Putamen (tissue), 1 donor: ENCODE measurements at regions not wholly inside any gene's neighbourhood (a gene's known extent, or its start where the extent isn't known, plus 50 kb on each side); places are given as distances from the start of the nearest gene placed in this dataset.

Experiments
- DNase-seq: peaks from one replicate; pipeline ENCODE4 v3.0.0-alpha.2; 2016; ENCODE audit warnings: low spot score

GRCh38 chr6:8276148-8276547 is 159.2 kb downstream of the SLC35B3 start:
- no peak for DNase-seq

GRCh38 chr6:8275667-8276066 is 159.7 kb downstream of the SLC35B3 start:
- no peak for DNase-seq

- no peak for DNase-seq
Measured at GRCh38 chr6:8274226-8274625, 161.1 kb downstream of the SLC35B3 start.

- DNase-seq: no peak
Measured at GRCh38 chr6:8269872-8270454, 165.4 kb downstream of the SLC35B3 start.

- DNase-seq: no peak
Measured at GRCh38 chr6:8269094-8269493, 166.3 kb downstream of the SLC35B3 start.

- no peak for DNase-seq
Measured at GRCh38 chr6:8268606-8269005, 166.3 kb upstream of the EEF1E1 start.

DNA sequence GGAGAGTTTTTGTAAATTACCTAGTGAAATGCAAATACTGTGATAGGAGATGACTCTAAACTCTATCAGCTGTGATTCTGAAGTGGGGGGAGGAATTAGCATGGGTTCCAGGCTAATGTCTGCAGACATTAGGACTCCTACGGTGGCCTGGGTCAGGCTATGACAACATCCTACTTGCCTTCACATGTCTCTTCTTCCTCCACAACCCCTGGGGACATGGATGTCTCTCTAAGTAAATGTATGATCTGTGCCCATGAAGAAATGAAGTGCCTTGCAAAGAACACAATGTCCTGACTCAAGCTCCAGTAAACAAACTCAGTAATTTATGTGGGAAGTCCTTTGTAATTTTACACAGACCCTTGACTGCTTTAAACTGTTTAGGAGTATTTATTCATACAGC is 165.8 kb upstream of the EEF1E1 start:
- DNase-seq: no peak

DNA sequence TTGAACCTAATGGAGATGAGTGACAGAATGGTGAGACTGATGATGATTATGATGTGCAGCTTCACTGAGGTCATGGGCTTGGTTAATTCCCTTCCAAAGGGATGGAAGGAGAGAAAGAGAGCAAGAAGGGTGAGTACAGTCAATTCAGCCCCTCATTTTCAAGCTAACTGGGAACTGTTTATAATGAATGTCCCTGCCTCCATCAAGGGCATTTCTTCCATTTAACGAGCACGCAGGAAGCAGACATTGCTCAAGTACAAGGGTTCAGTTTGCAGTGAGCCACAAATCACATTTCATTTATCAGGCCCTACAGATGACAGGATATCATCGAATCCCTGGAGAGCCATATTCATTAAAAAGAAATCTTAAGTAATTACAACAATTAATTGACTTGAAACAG is 158.3 kb upstream of the EEF1E1 start:
- no peak for DNase-seq

DNA sequence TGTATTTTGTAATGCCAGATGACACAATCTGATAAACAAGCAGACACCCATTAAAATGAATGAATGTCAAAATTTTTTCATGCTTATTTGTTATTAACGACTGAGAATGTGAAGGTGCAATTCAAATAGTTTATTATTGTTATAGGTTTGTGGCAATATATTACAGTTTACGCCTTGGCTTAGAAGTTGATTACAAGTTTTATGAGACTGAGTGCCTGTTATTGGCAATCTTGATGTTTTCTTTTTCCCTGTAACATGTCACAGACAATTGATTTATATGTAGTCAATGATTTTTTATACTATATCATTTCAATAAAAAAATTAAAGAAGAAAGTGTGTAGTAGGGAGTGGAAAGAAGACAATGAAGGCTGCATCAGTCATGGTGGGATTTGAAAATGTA is 144.1 kb upstream of the EEF1E1 start:
- no peak for DNase-seq

GRCh38 chr6:8245726-8246125 is 143.4 kb upstream of the EEF1E1 start:
- no peak for DNase-seq

GRCh38 chr6:8243475-8243874 is 141.1 kb upstream of the EEF1E1 start:
- DNase-seq: no peak

- no peak for DNase-seq
Measured at GRCh38 chr6:8242885-8243284, 140.5 kb upstream of the EEF1E1 start.

DNA sequence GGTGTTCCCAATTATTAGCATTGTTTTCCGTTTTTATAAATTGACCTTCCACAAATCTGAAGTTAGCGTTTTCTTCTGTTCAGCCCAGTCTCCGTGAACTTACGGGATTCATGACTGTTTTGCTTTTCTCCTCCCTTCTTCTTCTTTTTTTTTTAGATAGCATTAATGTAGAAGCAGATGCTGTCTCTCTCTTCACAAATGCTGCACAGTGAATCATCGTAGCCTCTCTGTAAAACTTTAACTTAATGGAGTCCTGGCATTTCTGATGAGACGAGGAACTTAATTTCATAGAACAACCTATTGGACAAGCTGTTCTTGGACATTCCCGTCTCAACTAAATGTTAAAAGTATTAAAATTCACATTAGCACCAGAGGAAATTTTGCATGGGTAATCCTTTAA is 138.0 kb upstream of the EEF1E1 start:
- DNase-seq: no peak

DNA sequence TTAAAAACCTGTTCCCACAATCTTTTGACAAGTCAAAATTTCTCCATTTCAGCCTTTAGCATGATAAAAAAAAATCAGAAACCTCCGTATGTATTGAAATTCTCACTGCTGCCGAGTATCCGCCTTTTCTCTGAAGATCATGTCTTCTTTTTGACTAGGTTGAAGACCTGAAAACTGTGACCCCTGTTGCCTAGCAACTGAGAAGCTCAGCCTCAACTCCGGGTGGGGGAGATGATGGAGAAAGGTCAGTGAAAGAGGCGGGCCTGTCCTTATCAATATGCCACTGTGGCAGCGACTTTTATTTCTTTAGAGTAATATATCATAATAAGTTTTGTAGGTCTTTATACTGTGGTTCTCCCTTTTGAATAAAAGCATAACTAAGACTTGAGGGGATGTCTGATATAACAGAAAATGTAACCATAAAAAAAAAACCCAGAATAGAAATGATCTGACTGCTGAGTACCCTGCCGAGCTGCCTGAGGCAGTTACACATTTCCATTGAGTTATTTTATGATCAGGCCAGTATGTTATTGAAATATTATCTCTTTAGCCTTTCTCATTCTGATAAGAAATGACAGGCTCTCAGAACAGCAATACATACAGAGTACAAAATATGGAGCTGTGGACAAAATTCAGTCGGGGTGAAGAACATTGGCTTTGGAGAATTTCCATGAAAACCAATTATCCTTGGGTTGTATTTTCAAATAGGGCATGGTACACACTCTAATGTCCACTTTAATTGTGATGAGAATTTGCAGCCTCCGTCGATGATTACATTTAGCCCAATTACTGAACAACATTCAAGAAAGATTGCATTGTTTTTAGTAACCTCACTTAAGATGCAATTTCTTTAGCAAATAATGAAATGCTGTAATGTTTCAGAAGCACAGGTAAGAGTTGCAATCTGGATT is 136.7 kb upstream of the EEF1E1 start:
- DNase-seq: no peak

DNA sequence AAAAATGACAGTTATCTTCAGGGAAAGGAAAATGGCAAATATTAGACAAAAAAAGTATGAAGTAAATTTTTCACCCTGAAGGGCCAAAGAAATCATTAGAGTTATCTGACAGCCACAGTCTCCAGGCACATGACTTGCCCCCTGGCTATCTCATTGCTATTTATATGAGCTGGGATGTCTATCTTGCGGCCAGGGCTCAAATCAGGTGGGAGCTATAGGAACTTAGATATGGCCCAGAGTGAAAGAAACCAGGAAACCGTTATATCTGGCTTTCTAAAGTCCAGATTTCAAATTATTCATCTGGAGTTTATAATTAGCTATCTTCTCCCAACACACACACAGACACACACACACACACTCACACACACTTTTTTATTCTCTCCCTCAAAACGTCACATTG is 135.3 kb upstream of the EEF1E1 start:
- DNase-seq: no peak

DNA sequence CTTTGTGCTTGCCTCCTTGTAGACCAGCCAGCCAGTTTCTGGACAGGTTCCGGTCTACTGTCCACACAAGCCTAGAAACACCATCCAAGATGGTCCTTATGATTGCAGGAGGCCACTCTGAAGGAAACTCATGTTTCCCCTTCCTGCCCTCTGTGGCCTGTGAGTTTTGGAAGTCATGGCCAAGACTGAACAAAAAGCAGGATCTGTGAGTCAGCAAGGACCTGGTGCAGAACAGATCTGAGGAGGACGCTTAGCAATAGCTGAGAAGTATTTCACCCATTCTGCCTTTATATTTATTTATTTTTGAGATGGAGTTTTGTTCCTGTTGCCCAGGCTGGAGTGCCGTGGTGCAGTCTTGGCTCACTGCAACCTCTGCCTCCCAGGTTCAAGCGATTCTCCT is 134.6 kb upstream of the EEF1E1 start:
- DNase-seq: no peak

- DNase-seq: no peak
Measured at GRCh38 chr6:8234321-8234720, 132.0 kb upstream of the EEF1E1 start.

DNA sequence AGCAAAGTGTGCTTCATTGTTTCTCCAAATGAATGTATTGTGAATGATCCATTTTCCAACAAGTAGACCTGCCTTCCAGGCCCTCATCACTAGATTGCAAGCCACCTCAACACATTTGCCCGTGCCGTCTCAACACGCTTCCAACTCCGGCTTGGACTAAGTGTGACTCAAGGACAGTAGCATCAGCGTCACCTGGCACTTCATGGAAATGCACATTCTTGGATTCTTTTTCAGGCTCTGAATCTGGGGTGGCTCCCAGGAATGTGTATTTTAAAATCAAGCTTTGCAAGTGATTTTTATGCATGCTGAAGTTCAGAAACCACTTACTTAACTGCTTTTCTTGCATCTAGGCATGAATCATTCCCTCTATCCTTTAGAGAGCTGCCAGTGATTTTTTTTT is 129.6 kb upstream of the EEF1E1 start:
- DNase-seq: no peak

DNA sequence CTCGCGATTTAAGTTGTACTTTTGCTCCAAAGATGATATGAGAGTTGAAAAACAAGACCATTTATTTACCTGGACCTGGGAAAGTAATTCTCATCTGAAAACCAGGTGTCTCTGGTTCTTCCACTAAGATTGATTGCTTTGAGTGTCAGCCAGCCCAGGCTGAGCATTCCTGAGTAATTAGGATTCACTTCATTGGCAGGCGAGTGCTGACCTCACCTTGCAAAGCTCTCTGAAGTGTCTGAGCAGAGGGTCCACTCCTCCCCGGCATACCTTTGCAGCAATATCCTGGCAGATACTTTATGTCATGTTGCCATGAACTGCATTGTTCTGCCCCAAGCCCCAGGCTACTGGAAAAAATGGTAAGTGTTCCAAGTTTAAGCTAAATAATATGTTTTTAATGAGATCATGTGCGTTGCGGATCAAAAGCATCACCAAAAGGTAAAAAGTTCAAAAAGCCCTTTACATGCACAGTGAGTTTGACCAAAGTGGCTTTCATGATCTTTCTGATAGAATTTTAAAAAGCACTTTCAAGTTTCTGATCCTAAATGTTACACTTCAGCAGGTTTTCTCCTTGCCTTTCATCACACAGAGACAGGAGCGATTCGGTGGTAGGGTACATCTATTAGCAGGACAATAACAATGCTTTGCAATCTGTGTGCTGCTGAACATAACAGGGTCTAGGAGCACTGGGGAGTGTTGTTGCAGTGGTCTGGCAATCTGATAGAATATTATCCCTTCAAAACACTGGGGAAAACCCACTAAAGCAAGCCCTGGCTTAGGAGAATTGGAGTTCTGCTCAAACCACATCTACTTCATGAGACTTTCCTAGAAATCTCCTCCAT is 127.8 kb upstream of the EEF1E1 start:
- DNase-seq: no peak

DNA sequence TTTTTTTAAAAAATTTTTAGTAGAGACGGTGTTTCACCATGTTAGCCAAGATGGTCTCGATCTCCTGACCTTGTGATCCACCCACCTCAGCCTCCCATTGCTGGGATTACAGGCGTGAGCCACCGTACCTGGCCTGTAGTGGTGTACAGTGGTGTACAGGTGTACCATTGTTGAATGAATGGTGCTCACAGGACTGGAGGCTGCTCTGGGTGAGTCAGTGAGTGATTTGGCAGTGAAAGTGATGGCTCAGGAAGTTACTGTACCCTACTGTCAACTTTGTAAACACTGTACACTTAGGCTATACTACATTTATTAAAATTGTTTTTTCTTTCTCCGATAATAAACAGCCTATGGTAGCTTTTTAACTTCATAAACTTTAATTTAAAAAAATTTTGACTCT is 122.8 kb upstream of the EEF1E1 start:
- DNase-seq: no peak

- DNase-seq: no peak
Measured at GRCh38 chr6:8223678-8224077, 121.3 kb upstream of the EEF1E1 start.

DNA sequence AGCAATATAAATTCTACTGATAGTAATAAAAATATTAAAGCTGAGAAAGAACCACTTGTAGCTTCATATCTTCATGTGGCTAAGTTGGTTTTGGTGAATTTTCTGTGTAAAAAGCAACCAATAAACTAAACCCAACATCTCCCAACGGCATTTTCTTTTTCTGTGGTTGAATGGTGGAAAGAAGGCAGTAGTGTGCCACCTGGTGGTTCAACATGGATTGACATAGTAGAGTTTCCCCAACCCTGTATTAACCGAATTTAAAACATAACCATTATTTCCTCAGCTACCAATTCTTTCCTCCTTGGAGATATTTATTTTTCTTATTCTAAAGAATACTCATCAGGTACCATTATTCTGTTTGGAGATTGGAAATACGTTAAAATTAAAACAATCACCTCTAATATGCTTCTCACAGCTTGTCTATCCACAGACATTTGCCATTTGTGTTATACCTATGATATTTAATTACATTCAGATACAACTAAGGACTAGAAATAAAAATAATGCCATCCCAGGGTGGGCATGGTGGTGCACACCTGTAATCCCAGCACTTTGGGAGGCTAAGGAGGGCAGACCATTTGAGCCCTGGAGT is 117.1 kb upstream of the EEF1E1 start:
- peak; percentile 35 for DNase-seq
